ENCODE measurements at regions not wholly inside any gene's neighbourhood (a gene's known extent, or its start where the extent isn't known, plus 50 kb on each side); places are given as distances from the start of the nearest gene placed in this dataset.
"Not testable (repeated sequence)": the region's sequence is repeated elsewhere in the genome, so short reads cannot be mapped to it uniquely, and the experiment has no call there.

GRCh38 chr5:83810511-83810910, 89.9 kb upstream of the HAPLN1 start:
- no peak for DNase-seq (ENCODE audit: low read depth in 2 of 3, low spot score in 1 of 3)

DNA sequence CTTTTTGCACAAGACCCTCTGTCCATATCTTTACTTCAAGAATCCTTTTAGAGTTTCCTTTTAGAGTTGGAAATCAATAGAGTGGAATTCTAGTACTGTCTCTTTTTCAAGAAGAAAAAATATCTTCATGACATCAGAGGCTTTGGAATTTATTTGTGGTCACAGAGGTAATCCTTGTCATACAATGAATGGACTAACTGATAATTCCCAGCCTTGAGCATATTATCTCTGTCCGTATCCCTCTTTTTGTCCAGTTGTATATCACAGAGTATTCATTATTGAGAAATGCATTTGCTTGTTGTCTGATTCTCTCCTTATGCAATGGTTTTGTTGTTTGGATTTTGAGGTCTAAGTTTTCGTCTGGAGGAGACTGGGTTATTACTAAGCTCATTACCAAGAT, 82.0 kb upstream of the HAPLN1 start:
- no peak for DNase-seq (ENCODE audit: low read depth in 2 of 3, low spot score in 1 of 3)

GRCh38 chr5:83800201-83800600, 79.5 kb upstream of the HAPLN1 start:
- no peak for DNase-seq (ENCODE audit: low read depth in 2 of 3, low spot score in 1 of 3)

DNA sequence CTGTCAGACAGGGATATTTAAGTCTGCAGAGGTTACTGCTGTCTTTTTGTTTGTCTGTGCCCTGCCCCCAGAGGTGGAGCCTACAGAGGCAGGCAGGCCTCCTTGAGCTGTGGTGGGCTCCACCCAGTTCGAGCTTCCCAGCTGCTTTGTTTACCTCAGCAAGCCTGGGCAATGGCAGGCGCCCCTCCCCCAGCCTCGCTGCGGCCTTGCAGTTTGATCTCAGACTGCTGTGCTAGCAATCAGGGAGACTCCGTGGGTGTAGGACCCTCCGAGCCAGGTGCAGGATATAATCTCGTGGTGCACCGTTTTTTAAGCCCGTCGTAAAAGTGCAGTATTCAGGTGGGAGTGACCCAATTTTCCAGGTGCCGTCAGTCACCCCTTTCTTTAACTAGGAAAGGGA, 78.4 kb upstream of the HAPLN1 start:
- not testable (repeated sequence) for DNase-seq (ENCODE audit: low read depth in 2 of 3, low spot score in 1 of 3)

DNA sequence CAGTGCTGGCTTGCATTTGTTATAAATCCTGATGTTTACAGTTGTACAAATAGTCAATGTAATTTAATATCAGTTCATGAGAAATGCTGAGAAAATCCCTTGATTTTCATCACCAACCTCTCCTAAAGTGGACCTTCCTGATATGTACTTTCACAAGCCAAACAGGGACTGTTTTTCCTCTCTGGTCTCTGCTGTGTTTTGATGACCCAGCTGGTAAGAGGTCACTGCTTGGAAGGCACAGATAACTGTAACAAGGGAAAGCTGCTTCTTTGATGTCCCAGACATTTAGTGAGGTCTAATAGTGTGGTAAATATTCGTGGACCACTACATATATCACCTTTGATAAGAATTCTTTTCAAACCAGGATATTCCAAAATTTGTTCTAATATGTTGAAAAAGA, 68.7 kb upstream of the HAPLN1 start:
- no peak for DNase-seq (ENCODE audit: low read depth in 2 of 3, low spot score in 1 of 3)

DNA sequence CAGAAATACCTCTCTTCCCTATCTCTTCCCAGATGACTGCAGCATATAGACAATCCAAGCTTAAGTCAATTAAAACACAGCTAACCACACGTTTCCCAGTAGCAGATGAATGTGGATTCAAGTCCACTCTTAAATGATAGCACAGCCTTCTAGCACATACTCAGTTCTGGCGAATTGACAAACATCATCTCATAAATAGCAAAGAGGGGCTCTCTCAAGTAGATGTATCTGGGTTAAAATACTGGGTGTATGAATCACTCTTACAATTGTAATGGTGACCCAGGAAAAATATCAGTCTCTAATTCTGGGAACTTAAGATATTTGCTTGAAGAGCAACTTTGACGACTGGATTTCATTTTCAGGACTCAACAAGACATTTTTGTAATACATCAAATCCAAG, 67.0 kb upstream of the HAPLN1 start:
- DNase-seq (ENCODE audit: low read depth in 2 of 3, low spot score in 1 of 3): no peak

- DNase-seq (ENCODE audit: low read depth in 2 of 3, low spot score in 1 of 3): no peak
These were observed 64.6 kb upstream of the HAPLN1 start for GRCh38 chr5:83785176-83785668.

GRCh38 chr5:83780699-83781350, 60.2 kb upstream of the HAPLN1 start:
- DNase-seq (ENCODE audit: low read depth in 2 of 3, low spot score in 1 of 3): no peak

GRCh38 chr5:83777856-83778255, 57.2 kb upstream of the HAPLN1 start:
- DNase-seq (ENCODE audit: low read depth in 2 of 3, low spot score in 1 of 3): no peak

DNA sequence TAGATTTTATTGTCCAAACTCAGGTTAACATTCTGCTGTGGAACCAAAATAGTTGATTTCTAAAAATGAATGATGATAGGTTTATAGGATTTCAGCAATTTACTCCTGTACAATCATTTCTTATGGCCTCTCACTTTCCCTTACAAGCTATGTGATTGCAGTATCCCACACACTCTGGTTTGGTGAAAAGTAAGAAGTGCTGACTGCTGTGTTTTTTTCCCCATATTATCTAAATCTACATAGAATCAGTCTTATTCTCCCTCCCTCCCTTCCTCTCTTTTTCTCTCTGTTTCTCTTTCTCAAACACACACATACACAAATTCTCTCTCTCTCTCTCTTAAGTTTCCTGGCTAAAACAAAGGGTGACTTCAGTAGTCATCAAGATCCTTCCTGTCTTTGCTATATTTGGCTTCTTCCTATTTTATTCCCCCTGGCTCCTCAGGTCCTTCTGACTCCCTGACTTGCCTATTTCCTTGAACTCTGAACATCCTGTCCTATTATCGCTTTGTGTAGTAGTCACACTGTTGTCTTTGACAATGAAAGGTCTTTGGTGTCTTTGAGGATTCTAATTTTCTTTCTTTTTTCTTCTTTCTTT, 55.9 kb upstream of the HAPLN1 start:
- no peak for DNase-seq (ENCODE audit: low read depth in 2 of 3, low spot score in 1 of 3)

All from stimulated activated CD4-positive, alpha-beta T cell treated with anti-CD3 and anti-CD28 coated beads, Interleukin-12 subunit alpha, Interleukin-12 subunit beta, amount 100 ng/mL, for 48 hours (primary cell).